ENCODE measurements at regions not wholly inside any gene's neighbourhood (a gene's known extent, or its start where the extent isn't known, plus 50 kb on each side); places are given as distances from the start of the nearest gene placed in this dataset.

DNA sequence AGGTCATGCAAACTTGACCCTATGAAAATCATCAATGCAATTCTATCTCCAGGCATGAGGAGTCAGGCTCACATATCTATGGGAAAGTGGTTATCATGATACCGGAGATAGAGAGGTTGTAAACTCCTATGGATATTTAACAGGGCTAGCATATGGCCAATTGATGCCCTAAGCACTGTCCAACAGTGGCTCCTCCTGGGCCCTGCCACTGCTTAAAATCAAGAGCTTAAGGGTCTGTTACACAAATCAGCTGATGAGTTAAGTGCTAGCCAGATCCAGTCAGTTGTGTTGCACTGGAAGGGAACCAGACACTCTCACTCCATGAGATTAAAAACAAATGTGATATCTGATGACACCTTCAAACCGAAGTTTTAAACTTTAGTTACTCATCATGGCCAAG, 337.6 kb downstream of the STIM2 start:
- no peaks in the 10 kb centered on the region for H3K27me3 ChIP-seq (ENCODE audit: control insufficient read depth, low read length)
- H3K4me2 ChIP-seq (ENCODE audit: low read length) = no peak overlapping the region
- H4K20me1 ChIP-seq (ENCODE audit: control insufficient read depth, insufficient read depth, low read depth, low read length) = no peaks in the 10 kb centered on the region
- H3K4me3 ChIP-seq (ENCODE audit: low read length) = no peak overlapping the region
- no peaks in the 10 kb centered on the region for H3F3A ChIP-seq (ENCODE audit: control insufficient read depth, insufficient read depth)
- H3K9me3 ChIP-seq (ENCODE audit: control insufficient read depth, insufficient read depth, low read length) = no peaks in the 10 kb centered on the region
- no peaks in the 10 kb centered on the region for H3K9me2 ChIP-seq (replicated peaks; ENCODE audit: control insufficient read depth, low read length)
- H3K27ac ChIP-seq (ENCODE audit: low read depth, low read length) = no peak overlapping the region
- H3K36me3 ChIP-seq (ENCODE audit: control insufficient read depth, low read length) = no peaks in the 10 kb centered on the region
- TF ChIP-seq CTCF (IDR thresholded peaks at IDR 0.05; ENCODE audit: low read depth, low read length, poor library complexity, severe bottlenecking) (no peak), EZH2phosphoT487 (IDR thresholded peaks at IDR 0.05; ENCODE audit: borderline replicate concordance, low read length) (no peak)
- no peaks in the 10 kb centered on the region for H3K4me1 ChIP-seq (ENCODE audit: control insufficient read depth, low read length)
- no peaks in the 10 kb centered on the region for H3K79me2 ChIP-seq (ENCODE audit: control insufficient read depth, low read length)

GRCh38 chr4:27198971-27199370, 338.3 kb downstream of the STIM2 start:
- H3K4me1 ChIP-seq (ENCODE audit: control insufficient read depth, low read length) = no peaks in the 10 kb centered on the region

GRCh38 chr4:27206009-27206408, 345.4 kb downstream of the STIM2 start:
- no peaks in the 10 kb centered on the region for H3K79me2 ChIP-seq (ENCODE audit: control insufficient read depth, low read length)
- no peaks in the 10 kb centered on the region for H3K9me3 ChIP-seq (ENCODE audit: control insufficient read depth, insufficient read depth, low read length)
- H3K36me3 ChIP-seq (ENCODE audit: control insufficient read depth, low read length) = no peaks in the 10 kb centered on the region
- H3K4me2 ChIP-seq (ENCODE audit: low read length) = no peak overlapping the region
- no peaks in the 10 kb centered on the region for H4K20me1 ChIP-seq (ENCODE audit: control insufficient read depth, insufficient read depth, low read depth, low read length)
- TF ChIP-seq CTCF (IDR thresholded peaks at IDR 0.05; ENCODE audit: low read depth, low read length, poor library complexity, severe bottlenecking) (no peak), EZH2phosphoT487 (IDR thresholded peaks at IDR 0.05; ENCODE audit: borderline replicate concordance, low read length) (no peak)
- no peaks in the 10 kb centered on the region for H3K9me2 ChIP-seq (replicated peaks; ENCODE audit: control insufficient read depth, low read length)
- H3F3A ChIP-seq (ENCODE audit: control insufficient read depth, insufficient read depth) = no peaks in the 10 kb centered on the region
- H3K27me3 ChIP-seq (ENCODE audit: control insufficient read depth, low read length) = no peaks in the 10 kb centered on the region
- H3K4me3 ChIP-seq (ENCODE audit: low read length) = no peak overlapping the region
- no peaks in the 10 kb centered on the region for H3K4me1 ChIP-seq (ENCODE audit: control insufficient read depth, low read length)
- H3K27ac ChIP-seq (ENCODE audit: low read depth, low read length) = no peak overlapping the region

More at GRCh38 chr4:27198971-27199370, 338.3 kb downstream of the STIM2 start:
- Histone ChIP-seq H3K79me2 (ENCODE audit: control insufficient read depth, low read length) (no peaks in the 10 kb centered on the region), H3F3A (ENCODE audit: control insufficient read depth, insufficient read depth) (no peaks in the 10 kb centered on the region), H3K9me3 (ENCODE audit: control insufficient read depth, insufficient read depth, low read length) (no peaks in the 10 kb centered on the region), H3K4me3 (ENCODE audit: low read length) (no peak overlapping the region), H3K9me2 (replicated peaks; ENCODE audit: control insufficient read depth, low read length) (no peaks in the 10 kb centered on the region), H4K20me1 (ENCODE audit: control insufficient read depth, insufficient read depth, low read depth, low read length) (no peaks in the 10 kb centered on the region), H3K36me3 (ENCODE audit: control insufficient read depth, low read length) (no peaks in the 10 kb centered on the region), H3K27me3 (ENCODE audit: control insufficient read depth, low read length) (no peaks in the 10 kb centered on the region), H3K4me2 (ENCODE audit: low read length) (no peak overlapping the region), H3K27ac (ENCODE audit: low read depth, low read length) (no peak overlapping the region)
- TF ChIP-seq EZH2phosphoT487 (IDR thresholded peaks at IDR 0.05; ENCODE audit: borderline replicate concordance, low read length) (no peak), CTCF (IDR thresholded peaks at IDR 0.05; ENCODE audit: low read depth, low read length, poor library complexity, severe bottlenecking) (no peak)

GRCh38 chr4:27210956-27211355, 350.3 kb downstream of the STIM2 start:
- Histone ChIP-seq H3K9me2 (replicated peaks; ENCODE audit: control insufficient read depth, low read length) (no peaks in the 10 kb centered on the region), H3F3A (ENCODE audit: control insufficient read depth, insufficient read depth) (no peaks in the 10 kb centered on the region), H3K4me2 (ENCODE audit: low read length) (no peak overlapping the region), H3K4me1 (ENCODE audit: control insufficient read depth, low read length) (no peaks in the 10 kb centered on the region), H3K27me3 (ENCODE audit: control insufficient read depth, low read length) (no peaks in the 10 kb centered on the region), H4K20me1 (ENCODE audit: control insufficient read depth, insufficient read depth, low read depth, low read length) (no peaks in the 10 kb centered on the region), H3K27ac (ENCODE audit: low read depth, low read length) (no peak overlapping the region), H3K36me3 (ENCODE audit: control insufficient read depth, low read length) (no peaks in the 10 kb centered on the region), H3K79me2 (ENCODE audit: control insufficient read depth, low read length) (no peaks in the 10 kb centered on the region), H3K4me3 (ENCODE audit: low read length) (no peak overlapping the region), H3K9me3 (ENCODE audit: control insufficient read depth, insufficient read depth, low read length) (no peaks in the 10 kb centered on the region)
- TF ChIP-seq CTCF (IDR thresholded peaks at IDR 0.05; ENCODE audit: low read depth, low read length, poor library complexity, severe bottlenecking) (no peak), EZH2phosphoT487 (IDR thresholded peaks at IDR 0.05; ENCODE audit: borderline replicate concordance, low read length) (no peak)

All from DOHH2 (cell line).